HCT116 (cell line): ENCODE measurements at regions not wholly inside any gene's neighbourhood (a gene's known extent, or its start where the extent isn't known, plus 50 kb on each side); places are given as distances from the start of the nearest gene placed in this dataset.

ENCODE experiments used
- ATAC-seq: fragments of 200-7000 bp; cut with Tn5 transposase; 2 replicates; pipeline ENCODE4 v1.9.1; 2020; ENCODE audit warnings: mild to moderate bottlenecking, moderate library complexity
- BruUV-seq: library from RNA; stranded (reverse); fragments of 400-500 nt; replicated peaks from 2 replicates; lab custom pipeline; 2021; lab: Mats Ljungman, UMichigan
- CTCF ChIA-PET: fragments of 300-600 bp; sonication (Branson Sonifier 250); formaldehyde crosslinking; loops from one replicate; lab custom pipeline; 2021; ENCODE audit warnings: antibody characterized with exemption; lab: Charles Lee
- POLR2A ChIA-PET: fragments of 300-600, 350-600 bp; sonication (Branson Sonifier 250); formaldehyde crosslinking; loops from one replicate; lab custom pipeline; 2021; ENCODE audit warnings: antibody characterized with exemption; lab: Charles Lee
- RAD21 ChIA-PET, 2 experiments: fragments of 300-600 bp; sonication (Branson Sonifier 250); formaldehyde crosslinking; loops; one replicate each; lab custom pipeline; 2023; ENCODE audit warnings: low total read pairs in 2 of 2; ENCODE audit not compliant: uncharacterized antibody in 2 of 2, unreplicated experiment in 2 of 2, low non-redundant PET in 1 of 2; lab: Charles Lee
- DNase-seq: peaks from one replicate; pipeline ENCODE4 v3.0.0-alpha.2; 2010; ENCODE audit warnings: low read depth, low spot score
- H2AFZ ChIP-seq: fragments of 200-600 bp; shearing (Covaris generic), sonication (generic); 2 replicates; pipeline ENCODE4 v1.6.1; 2017; ENCODE audit warnings: low read depth, mixed run types, mixed read lengths, antibody characterized with exemption, low read length; ENCODE audit not compliant: poor library complexity, severe bottlenecking
- H3K27ac ChIP-seq: 2 replicates; pipeline ENCODE4 v1.5.1; 2012; ENCODE audit warnings: low read depth, low read length
- H3K27me3 ChIP-seq: fragments of 200-600 bp; sonication (generic); 2 replicates; pipeline ENCODE4 v1.6.1; 2016; ENCODE audit warnings: mixed run types, low read length, mixed read lengths; ENCODE audit not compliant: insufficient read depth
- H3K36me3 ChIP-seq, 2 experiments: fragments of 200-500 bp in 1 of 2; fragments of 200-600 bp in 1 of 2; sonication (Bioruptor generic) in 1 of 2; sonication (generic) in 1 of 2; 2 replicates each; pipeline versions ENCODE4 v1.5.1 to v1.6.1; 2014 to 2016; ENCODE audit warnings: low read length in 2 of 2, inconsistent platforms in 1 of 2, mixed read lengths in 1 of 2, mixed run types in 1 of 2; ENCODE audit not compliant: insufficient read depth in 2 of 2, control insufficient read depth in 1 of 2
- H3K4me1 ChIP-seq, 2 experiments: fragments of 200-600 bp in 1 of 2; sonication (generic) in 1 of 2; 2 replicates each; pipeline versions ENCODE4 v1.5.1 to v1.6.1; 2012 to 2017; ENCODE audit warnings: low read length in 2 of 2, inconsistent platforms in 1 of 2, mild to moderate bottlenecking in 1 of 2, mixed read lengths in 1 of 2, mixed run types in 1 of 2, moderate library complexity in 1 of 2; ENCODE audit not compliant: insufficient read depth in 2 of 2, control insufficient read depth in 1 of 2
- H3K4me2 ChIP-seq: fragments of 200-600 bp; sonication (generic); 2 replicates; pipeline ENCODE4 v1.6.1; 2017; ENCODE audit warnings: mixed run types, low read length, mixed read lengths
- H3K4me3 ChIP-seq, 2 experiments: fragments of 200-600 bp in 1 of 2; sonication (generic) in 1 of 2; replicated peaks in 1 of 2; 2 replicates each; pipeline ENCODE4 v1.5.1; 2011 to 2016; ENCODE audit warnings: low read length in 2 of 2, control low read depth in 1 of 2, low read depth in 1 of 2, mild to moderate bottlenecking in 1 of 2, mixed read lengths in 1 of 2, mixed run types in 1 of 2
- H3K79me2 ChIP-seq: fragments of 200-600 bp; sonication (generic); 2 replicates; pipeline ENCODE4 v1.6.1; 2017; ENCODE audit warnings: mild to moderate bottlenecking, mixed run types, low read length, moderate library complexity, mixed read lengths; ENCODE audit not compliant: insufficient read depth
- H3K9ac ChIP-seq: fragments of 200-600 bp; sonication (generic); 2 replicates; pipeline ENCODE4 v1.6.1; 2016; ENCODE audit warnings: low read length, mixed read lengths
- H3K9me2 ChIP-seq: fragments of 200-600 bp; sonication (generic), shearing (Covaris generic); 2 replicates; pipeline ENCODE4 v1.6.1; 2017; ENCODE audit warnings: mixed run types, mild to moderate bottlenecking, moderate library complexity; ENCODE audit not compliant: insufficient read depth
- H3K9me3 ChIP-seq, 2 experiments: fragments of 200-500 bp in 1 of 2; fragments of 200-600 bp in 1 of 2; sonication (Bioruptor generic) in 1 of 2; sonication (generic) in 1 of 2; 2 replicates each; pipeline ENCODE4 v1.6.1; 2014 to 2017; ENCODE audit warnings: low read length in 2 of 2, mixed read lengths in 2 of 2, inconsistent platforms in 1 of 2, low read depth in 1 of 2, mild to moderate bottlenecking in 1 of 2, mixed run types in 1 of 2, moderate library complexity in 1 of 2; ENCODE audit not compliant: control insufficient read depth in 1 of 2, insufficient read depth in 1 of 2
- H4K20me1 ChIP-seq: fragments of 200-600 bp; sonication (generic), shearing (Covaris generic); 2 replicates; pipeline ENCODE4 v1.6.1; 2017; ENCODE audit warnings: mixed run types, mild to moderate bottlenecking, moderate library complexity; ENCODE audit not compliant: insufficient read depth
- CTCF ChIP-seq, 3 experiments: fragments of 200-600 bp in 1 of 3; sonication (generic) in 1 of 3; IDR thresholded peaks in 2 of 3; conservative IDR thresholded peaks in 1 of 3; 2 replicates each; pipeline ENCODE4 v1.5.1; 2012 to 2017; ENCODE audit warnings: low read depth in 2 of 3, low read length in 2 of 3, antibody characterized with exemption in 1 of 3, borderline replicate concordance in 1 of 3, control low read depth in 1 of 3, mild to moderate bottlenecking in 1 of 3, mixed read lengths in 1 of 3, mixed run types in 1 of 3, moderate library complexity in 1 of 3; ENCODE audit not compliant: insufficient read depth in 1 of 3
- EGR1 ChIP-seq: IDR thresholded peaks from 2 replicates; pipeline ENCODE4 v1.6.1; 2012; ENCODE audit warnings: low read depth
- EZH2 ChIP-seq: fragments of 200-600 bp; sonication (generic); IDR thresholded peaks from 2 replicates; pipeline ENCODE4 v1.6.1; 2017; ENCODE audit warnings: antibody characterized with exemption, mixed run types
- EZH2phosphoT487 ChIP-seq: fragments of 200-600 bp; IDR thresholded peaks from 2 replicates; pipeline ENCODE4 v1.6.1; 2018; ENCODE audit warnings: antibody characterized with exemption, borderline replicate concordance
- FOSL1 ChIP-seq: IDR thresholded peaks from 2 replicates; pipeline ENCODE4 v1.6.1; 2012; ENCODE audit warnings: low read depth
- MAX ChIP-seq: IDR thresholded peaks from 2 replicates; pipeline ENCODE4 v1.6.1; 2012
- TCF7L2 ChIP-seq: IDR thresholded peaks from 2 replicates; pipeline ENCODE4 v1.7.0; 2011; ENCODE audit warnings: borderline replicate concordance, inconsistent platforms; ENCODE audit not compliant: insufficient read depth, insufficient read length; ENCODE audit errors: extremely low read depth
- intact Hi-C: fragments of 100-400 bp; cut with micrococcal nuclease; formaldehyde crosslinking; loops from 2 replicates; pipeline ENCODE4 v1.10.0; 2022

GRCh38 chr14:101634850-101635748 lies 73.8 kb downstream of the DIO3 start:
- H3K9ac ChIP-seq, result no peak overlapping the region
- no peaks in the 10 kb centered on the region for H3K36me3 ChIP-seq
- no TSS peak for BruUV-seq
- ChIA-PET RAD21 (no interaction called here), POLR2A (no interaction called here), CTCF (no interaction called here)
- H3K4me2 ChIP-seq, result no peak overlapping the region
- no peaks in the 10 kb centered on the region for H3K27me3 ChIP-seq
- H2AFZ ChIP-seq, result no peak overlapping the region
- TF ChIP-seq MAX (no peak), TCF7L2 (no peak), EZH2 (no peak), EZH2phosphoT487 (no peak), EGR1 (no peak)
- no peak overlapping the region for H3K27ac ChIP-seq
- intact Hi-C loops, result no loop called here
- ATAC-seq (no peak), DNase-seq (no peak)
- H3K9me2 ChIP-seq, result no peaks in the 10 kb centered on the region
- H3K4me3 ChIP-seq, result no peak overlapping the region
- H3K4me1 ChIP-seq, result no peaks in the 10 kb centered on the region
- H3K9me3 ChIP-seq, result no peaks in the 10 kb centered on the region
- no peaks in the 10 kb centered on the region for H3K79me2 ChIP-seq
- no peaks in the 10 kb centered on the region for H4K20me1 ChIP-seq

DNA sequence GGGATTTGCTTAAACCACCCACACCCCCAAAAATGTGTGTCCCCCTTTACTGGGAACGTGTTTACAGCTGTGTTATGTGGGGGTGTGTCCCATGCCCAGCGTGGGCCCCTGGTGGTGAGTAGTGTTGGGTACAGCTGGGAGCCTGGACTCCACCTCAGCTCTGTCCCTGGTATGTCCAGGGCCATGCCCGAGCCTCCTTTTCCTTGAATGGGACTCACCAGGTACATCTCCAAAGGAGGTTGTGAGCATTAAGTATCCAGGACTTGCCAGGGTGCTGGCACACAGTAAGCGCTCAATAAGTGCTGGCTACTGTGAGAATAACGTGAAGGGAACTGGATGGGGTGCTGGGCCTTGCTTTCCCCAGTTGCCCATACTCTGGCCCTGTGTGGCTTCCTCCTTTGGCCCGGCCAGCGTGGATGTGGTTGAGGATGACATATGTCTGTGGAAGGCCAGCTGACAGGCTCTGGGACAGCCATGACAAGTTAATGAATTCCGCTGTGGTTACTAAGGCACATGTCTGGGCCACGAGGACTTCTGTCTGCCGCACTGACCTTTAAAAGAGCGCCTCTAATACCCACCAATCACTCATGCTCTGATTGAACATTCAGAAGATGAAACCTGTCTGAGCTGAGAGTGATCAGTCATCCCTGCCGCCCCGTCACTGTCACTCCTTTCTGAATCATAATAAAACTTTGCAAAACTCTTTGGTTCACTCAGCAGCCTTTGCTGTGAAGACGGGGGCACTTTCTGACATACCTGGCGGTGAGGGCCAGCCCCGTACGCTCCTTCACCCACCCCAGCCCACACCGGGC lies 74.7 kb downstream of the DIO3 start:
- no peaks in the 10 kb centered on the region for H3K9me3 ChIP-seq
- no peaks in the 10 kb centered on the region for H4K20me1 ChIP-seq
- H3K9ac ChIP-seq, result no peak overlapping the region
- H3K36me3 ChIP-seq, result no peaks in the 10 kb centered on the region
- TF ChIP-seq CTCF (IDR thresholded peaks at IDR 0.05 in 2 of 3, conservative IDR thresholded peaks at IDR 0.05 in 1 of 3; ENCODE audit: borderline replicate concordance in 1 of 3, insufficient read depth in 1 of 3, low read depth in 2 of 3, low read length in 2 of 3), result peak in 2 of 3 experiments; percentile 19 to 24; a peak in 3 of 6 replicates
- TF ChIP-seq FOSL1, result no peak
- H3K27me3 ChIP-seq, result no peaks in the 10 kb centered on the region
- H3K4me2 ChIP-seq, result no peak overlapping the region
- no peaks in the 10 kb centered on the region for H3K4me1 ChIP-seq
- ATAC-seq, result peak; percentile 68
- ChIA-PET RAD21 (no interaction called here), CTCF (no interaction called here), POLR2A (no interaction called here)
- H3K9me2 ChIP-seq, result no peaks in the 10 kb centered on the region
- H2AFZ ChIP-seq, result no peak overlapping the region
- no peak overlapping the region for H3K4me3 ChIP-seq
- intact Hi-C loops, result no loop called here
- no TSS peak for BruUV-seq
- H3K27ac ChIP-seq, result no peak overlapping the region
- no peaks in the 10 kb centered on the region for H3K79me2 ChIP-seq
- no peak for DNase-seq
